Stimulated activated CD4-positive, alpha-beta T cell treated with anti-CD3 and anti-CD28 coated beads, Interleukin-4, amount 100 ng/mL, for 1 hour (primary cell): ENCODE measurements at regions not wholly inside any gene's neighbourhood (a gene's known extent, or its start where the extent isn't known, plus 50 kb on each side); places are given as distances from the start of the nearest gene placed in this dataset.

Source experiments
- DNase-seq: peaks from one replicate; pipeline ENCODE4 v3.0.0-alpha.2; 2020

GRCh38 chr13:77378662-77379061 lies 51.8 kb upstream of the MYCBP2 start:
- DNase-seq = no peak

GRCh38 chr13:77377016-77377415 lies 50.1 kb upstream of the MYCBP2 start:
- DNase-seq = no peak
